ENCODE measurements at regions not wholly inside any gene's neighbourhood (a gene's known extent, or its start where the extent isn't known, plus 50 kb on each side); places are given as distances from the start of the nearest gene placed in this dataset.

GRCh38 chr11:15590132-15590531, 475.4 kb downstream of the INSC start:
- Histone ChIP-seq H3K4me1 (replicated peaks) (no peaks in the 10 kb centered on the region), H3K27me3 (replicated peaks; ENCODE audit: insufficient read depth) (no peaks in the 10 kb centered on the region), H3K27ac (no peak overlapping the region), H3K4me3 (no peak overlapping the region), H3K36me3 (no peaks in the 10 kb centered on the region), H3K9me3 (no peaks in the 10 kb centered on the region)
- no peak for TF ChIP-seq CTCF (IDR thresholded peaks at IDR 0.05)
- no peak for TF ChIP-seq POLR2AphosphoS5 (IDR thresholded peaks at IDR 0.05)
- no peak for TF ChIP-seq POLR2A (IDR thresholded peaks at IDR 0.05)
- intact Hi-C loops (cut with DNase I), result no loop called here
- WGBS, result 61% methylated on average over 1 of the region's 1 CpG
- no peak for DNase-seq (ENCODE audit: low spot score)

GRCh38 chr11:15591112-15591537, 476.4 kb downstream of the INSC start:
- intact Hi-C loops (cut with DNase I), result no loop called here
- WGBS, result 50% methylated on average over 5 of the region's 5 CpGs
- TF ChIP-seq CTCF (IDR thresholded peaks at IDR 0.05) (no peak), POLR2AphosphoS5 (IDR thresholded peaks at IDR 0.05) (no peak), POLR2A (IDR thresholded peaks at IDR 0.05) (no peak)
- Histone ChIP-seq H3K27me3 (replicated peaks; ENCODE audit: insufficient read depth) (no peaks in the 10 kb centered on the region), H3K4me3 (no peak overlapping the region), H3K4me1 (replicated peaks) (no peaks in the 10 kb centered on the region), H3K27ac (no peak overlapping the region), H3K36me3 (no peaks in the 10 kb centered on the region), H3K9me3 (no peaks in the 10 kb centered on the region)
- DNase-seq (ENCODE audit: low spot score), result no peak

- no peaks in the 10 kb centered on the region for H3K9me3 ChIP-seq
- WGBS, result 89% methylated on average over 4 of the region's 4 CpGs
- TF ChIP-seq CTCF (IDR thresholded peaks at IDR 0.05), result no peak
- no peak for TF ChIP-seq POLR2A (IDR thresholded peaks at IDR 0.05)
- no peak for TF ChIP-seq POLR2AphosphoS5 (IDR thresholded peaks at IDR 0.05)
- no peak overlapping the region for H3K27ac ChIP-seq
- H3K27me3 ChIP-seq (replicated peaks; ENCODE audit: insufficient read depth), result no peaks in the 10 kb centered on the region
- no peak for DNase-seq (ENCODE audit: low spot score)
- H3K4me3 ChIP-seq, result no peak overlapping the region
- intact Hi-C loops (cut with DNase I), result no loop called here
- H3K36me3 ChIP-seq, result no peaks in the 10 kb centered on the region
- H3K4me1 ChIP-seq (replicated peaks), result no peaks in the 10 kb centered on the region
Measured at GRCh38 chr11:15594607-15595006, 479.9 kb downstream of the INSC start.

- WGBS, result 100% methylated on average over 3 of the region's 3 CpGs
- no peaks in the 10 kb centered on the region for H3K9me3 ChIP-seq
Measured at GRCh38 chr11:15599376-15599775, 484.7 kb downstream of the INSC start.

More at GRCh38 chr11:15599376-15599775, 484.7 kb downstream of the INSC start:
- DNase-seq (ENCODE audit: low spot score), result no peak
- no peak overlapping the region for H3K4me3 ChIP-seq
- intact Hi-C loops (cut with DNase I), result no loop called here
- peaks cover 9% of the 10 kb centered on the region for H3K4me1 ChIP-seq (replicated peaks)
- H3K27ac ChIP-seq, result no peak overlapping the region
- TF ChIP-seq POLR2AphosphoS5 (IDR thresholded peaks at IDR 0.05), result no peak
- TF ChIP-seq CTCF (IDR thresholded peaks at IDR 0.05), result no peak
- no peak for TF ChIP-seq POLR2A (IDR thresholded peaks at IDR 0.05)
- H3K36me3 ChIP-seq, result no peaks in the 10 kb centered on the region
- no peaks in the 10 kb centered on the region for H3K27me3 ChIP-seq (replicated peaks; ENCODE audit: insufficient read depth)
